ENCODE measurements at regions not wholly inside any gene's neighbourhood (a gene's known extent, or its start where the extent isn't known, plus 50 kb on each side); places are given as distances from the start of the nearest gene placed in this dataset.
A peak's percentile ranks its signal among the peaks of the same experiment; 100 is the strongest.

DNA sequence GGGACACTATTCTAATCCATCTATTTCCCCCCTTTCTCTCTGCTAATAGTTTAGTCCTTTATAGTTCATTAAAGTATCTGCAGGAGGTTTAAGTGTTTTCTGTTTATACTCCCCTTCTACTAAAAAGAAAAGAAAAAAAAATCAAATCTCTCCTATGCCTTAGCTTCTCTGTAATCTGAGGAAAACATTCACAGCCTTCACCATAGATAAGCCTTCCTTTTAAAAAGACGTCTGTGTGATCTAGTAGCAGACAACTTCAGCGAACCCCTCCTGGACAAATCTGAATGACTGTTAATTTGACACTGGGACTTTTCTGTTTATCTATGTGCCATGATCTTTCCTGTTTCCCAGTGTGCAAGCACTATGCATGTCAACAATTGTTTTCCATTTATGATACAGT, 70.4 kb upstream of the CDH19 start:
- H3K4me1 ChIP-seq (replicated peaks in 1 of 4; ENCODE audit: control insufficient read depth in 3 of 4, insufficient read depth in 4 of 4, low read length in 3 of 4): peaks cover 0 to 5% (median 0%) of the 10 kb centered on the region in 4 experiments; a peak in 2 of 7 replicates
- no peak overlapping the region for H2BK12ac ChIP-seq (ENCODE audit: low read depth, low read length)
- H4K91ac ChIP-seq (replicated peaks; ENCODE audit: insufficient read length, low read length): no peak overlapping the region
- no peak overlapping the region for H3K9ac ChIP-seq (replicated peaks in 1 of 4; ENCODE audit: extremely low read depth in 1 of 4, low read depth in 3 of 4, low read length in 3 of 4)
- no peak overlapping the region for H4K8ac ChIP-seq (ENCODE audit: extremely low read depth, insufficient read depth, low read length)
- no peak overlapping the region for H3K4me3 ChIP-seq (ENCODE audit: extremely low read depth in 1 of 4, insufficient read depth in 2 of 4, low read depth in 3 of 4, low read length in 4 of 4)
- H3K9me3 ChIP-seq (ENCODE audit: insufficient read depth in 2 of 2, low read depth in 1 of 2, low read length in 1 of 2): no peaks in the 10 kb centered on the region; a peak in 1 of 4 replicates
- H3K79me2 ChIP-seq (ENCODE audit: control insufficient read depth in 1 of 2, insufficient read depth in 2 of 2, low read length in 2 of 2): no peaks in the 10 kb centered on the region
- H3K14ac ChIP-seq (ENCODE audit: insufficient read length): no peak overlapping the region
- H2AFZ ChIP-seq (ENCODE audit: low read length): 0 out of 2 replicates have a peak overlapping the region, but pooled peaks have one; percentile 95
- no peak overlapping the region for H2AK5ac ChIP-seq (ENCODE audit: low read depth, low read length)
- POLR2A ChIA-PET (ENCODE audit: partially characterized antibody): no interaction called here
- H3K18ac ChIP-seq (ENCODE audit: extremely low read depth, low read length): peak overlapping the region; percentile 36; the same call in 1 of the 2 replicates
- no peak overlapping the region for H3K56ac ChIP-seq (replicated peaks; ENCODE audit: insufficient read length, low read depth, low read length)
- CTCF ChIA-PET (ENCODE audit: partially characterized antibody): interaction anchor here (0.7 kb wide), 1 partner anchor 432 kb away, joined by 3 read pairs; no protein-coding TSS in a partner anchor
- no peak overlapping the region for H3K4me2 ChIP-seq (ENCODE audit: insufficient read depth in 1 of 2, low read depth in 2 of 2, low read length in 2 of 2)
- DNase-seq (ENCODE audit: low read depth in 1 of 2, low spot score in 2 of 2) (no peak), FAIRE-seq (no peak)
- no peak overlapping the region for H4K5ac ChIP-seq (ENCODE audit: insufficient read length, low read depth, low read length)
- 77% methylated on average over 2 of the region's 2 CpGs; no CpG with 5 or more reads in 1 of the 2 experiments for WGBS, 2 experiments (ENCODE audit: extremely low coverage in 1 of 2, insufficient coverage in 1 of 2, insufficient read length in 1 of 2, insufficient replicate concordance in 2 of 2, low coverage in 1 of 2, low lambda C conversion rate in 2 of 2, missing lambda C conversion rate in 1 of 2)
- no peak overlapping the region for H2BK20ac ChIP-seq (ENCODE audit: low read length)
- no peak overlapping the region for H2BK5ac ChIP-seq (ENCODE audit: low read depth, low read length)
- H3K23me2 ChIP-seq (ENCODE audit: low read depth, low read length): no peaks in the 10 kb centered on the region
- no peak overlapping the region for H3K27ac ChIP-seq (ENCODE audit: low read depth, low read length)
- no peaks in the 10 kb centered on the region for H3K27me3 ChIP-seq (replicated peaks in 1 of 4; ENCODE audit: control insufficient read depth in 3 of 4, extremely low read depth in 1 of 4, insufficient read depth in 3 of 4, low read length in 3 of 4)
- no peak overlapping the region for H2BK15ac ChIP-seq (ENCODE audit: low read length)
- no peaks in the 10 kb centered on the region for H3K79me1 ChIP-seq (ENCODE audit: low read depth, low read length)
- peaks cover 0 to 12% (median 0%) of the 10 kb centered on the region in 4 experiments; a peak in 1 of 8 replicates for H3K36me3 ChIP-seq (ENCODE audit: control insufficient read depth in 2 of 4, insufficient read depth in 4 of 4, low read length in 3 of 4)
- no peaks in the 10 kb centered on the region for H4K20me1 ChIP-seq (replicated peaks in 1 of 2; ENCODE audit: control insufficient read depth in 1 of 2, insufficient read depth in 2 of 2, low read length in 2 of 2)
- H3K4ac ChIP-seq (replicated peaks; ENCODE audit: insufficient read length, low read depth, low read length): no peak overlapping the region
- H2BK120ac ChIP-seq (replicated peaks; ENCODE audit: low read depth, low read length): no peak overlapping the region
- no peak overlapping the region for H3K23ac ChIP-seq (ENCODE audit: insufficient read length)
- TF ChIP-seq, protein P1, sequence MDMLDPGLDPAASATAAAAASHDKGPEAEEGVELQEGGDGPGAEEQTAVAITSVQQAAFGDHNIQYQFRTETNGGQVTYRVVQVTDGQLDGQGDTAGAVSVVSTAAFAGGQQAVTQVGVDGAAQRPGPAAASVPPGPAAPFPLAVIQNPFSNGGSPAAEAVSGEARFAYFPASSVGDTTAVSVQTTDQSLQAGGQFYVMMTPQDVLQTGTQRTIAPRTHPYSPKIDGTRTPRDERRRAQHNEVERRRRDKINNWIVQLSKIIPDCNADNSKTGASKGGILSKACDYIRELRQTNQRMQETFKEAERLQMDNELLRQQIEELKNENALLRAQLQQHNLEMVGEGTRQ (IDR thresholded peaks at IDR 0.05; ENCODE audit: low read length): no peak
- TF ChIP-seq EGR1 (IDR thresholded peaks at IDR 0.05; ENCODE audit: borderline replicate concordance, low read depth, low read length) (no peak), HDAC2 (IDR thresholded peaks at IDR 0.05; ENCODE audit: borderline replicate concordance in 1 of 2, low read depth in 2 of 2, low read length in 2 of 2) (no peak), KDM4A (IDR thresholded peaks at IDR 0.05; ENCODE audit: low read depth, low read length, severe bottlenecking) (no peak), HDAC6 (IDR thresholded peaks at IDR 0.05; ENCODE audit: low read depth, low read length) (no peak), BCL11A (IDR thresholded peaks at IDR 0.05; ENCODE audit: low read depth in 2 of 2, low read length in 2 of 2) (no peak), KDM1A (IDR thresholded peaks at IDR 0.05; ENCODE audit: borderline replicate concordance, low read length) (no peak), SIN3A (conservative IDR thresholded peaks at IDR 0.05 in 1 of 2, IDR thresholded peaks at IDR 0.05 in 1 of 2; ENCODE audit: low read depth in 1 of 2, low read length in 2 of 2) (no peak), SUZ12 (IDR thresholded peaks at IDR 0.05; ENCODE audit: low read length) (no peak), GTF2F1 (IDR thresholded peaks at IDR 0.05; ENCODE audit: borderline replicate concordance, low read depth, low read length) (no peak), RNF2 (IDR thresholded peaks at IDR 0.05; ENCODE audit: borderline replicate concordance, low read depth, low read length, missing control alignments, poor library complexity, severe bottlenecking) (no peak), SAP30 (IDR thresholded peaks at IDR 0.05; ENCODE audit: insufficient read depth, insufficient replicate concordance, low read length) (no peak)

All from H1 (cell line).